ENCODE measurements at regions not wholly inside any gene's neighbourhood (a gene's known extent, or its start where the extent isn't known, plus 50 kb on each side); places are given as distances from the start of the nearest gene placed in this dataset.

- no peaks in the 10 kb centered on the region for H3K36me3 ChIP-seq (ENCODE audit: control insufficient read depth, insufficient read depth, low read length)
- FAIRE-seq = no peak
These were observed 131.6 kb upstream of the SAMSN1 start for GRCh38 chr21:14677639-14678179.

GRCh38 chr21:14677013-14677412 is 130.9 kb upstream of the SAMSN1 start:
- Histone ChIP-seq H3K4me3 (ENCODE audit: low read depth, low read length) (no peak overlapping the region), H3K27me3 (ENCODE audit: control insufficient read depth, insufficient read depth, low read length) (no peaks in the 10 kb centered on the region), H3K36me3 (ENCODE audit: control insufficient read depth, insufficient read depth, low read length) (no peaks in the 10 kb centered on the region)
- TF ChIP-seq CTCF (IDR thresholded peaks at IDR 0.05; ENCODE audit: insufficient read depth, low read length, severe bottlenecking) = no peak
- FAIRE-seq (no peak), DNase-seq (ENCODE audit: low read depth) (no peak)

More at GRCh38 chr21:14677639-14678179, 131.6 kb upstream of the SAMSN1 start:
- H3K4me3 ChIP-seq (ENCODE audit: low read depth, low read length) = no peak overlapping the region
- no peaks in the 10 kb centered on the region for H3K27me3 ChIP-seq (ENCODE audit: control insufficient read depth, insufficient read depth, low read length)
- no peak for TF ChIP-seq CTCF (IDR thresholded peaks at IDR 0.05; ENCODE audit: insufficient read depth, low read length, severe bottlenecking)
- no peak for DNase-seq (ENCODE audit: low read depth)

- DNase-seq (ENCODE audit: low read depth) (no peak), FAIRE-seq (no peak)
- Histone ChIP-seq H3K36me3 (ENCODE audit: control insufficient read depth, insufficient read depth, low read length) (no peaks in the 10 kb centered on the region), H3K27me3 (ENCODE audit: control insufficient read depth, insufficient read depth, low read length) (no peaks in the 10 kb centered on the region), H3K4me3 (ENCODE audit: low read depth, low read length) (no peak overlapping the region)
- no peak for TF ChIP-seq CTCF (IDR thresholded peaks at IDR 0.05; ENCODE audit: insufficient read depth, low read length, severe bottlenecking)
These were observed 129.8 kb upstream of the SAMSN1 start for GRCh38 chr21:14675774-14676530.

GRCh38 chr21:14673649-14674048 is 127.5 kb upstream of the SAMSN1 start:
- Histone ChIP-seq H3K27me3 (ENCODE audit: control insufficient read depth, insufficient read depth, low read length) (no peaks in the 10 kb centered on the region), H3K4me3 (ENCODE audit: low read depth, low read length) (no peak overlapping the region), H3K36me3 (ENCODE audit: control insufficient read depth, insufficient read depth, low read length) (no peaks in the 10 kb centered on the region)
- FAIRE-seq (no peak), DNase-seq (ENCODE audit: low read depth) (no peak)
- TF ChIP-seq CTCF (IDR thresholded peaks at IDR 0.05; ENCODE audit: insufficient read depth, low read length, severe bottlenecking) = no peak

- FAIRE-seq = no peak
These were observed 126.4 kb upstream of the SAMSN1 start for GRCh38 chr21:14672466-14672865.

More at GRCh38 chr21:14672466-14672865, 126.4 kb upstream of the SAMSN1 start:
- TF ChIP-seq CTCF (IDR thresholded peaks at IDR 0.05; ENCODE audit: insufficient read depth, low read length, severe bottlenecking) = no peak
- H3K36me3 ChIP-seq (ENCODE audit: control insufficient read depth, insufficient read depth, low read length) = no peaks in the 10 kb centered on the region
- H3K27me3 ChIP-seq (ENCODE audit: control insufficient read depth, insufficient read depth, low read length) = no peaks in the 10 kb centered on the region
- no peak for DNase-seq (ENCODE audit: low read depth)
- H3K4me3 ChIP-seq (ENCODE audit: low read depth, low read length) = no peak overlapping the region
